CD14-positive monocyte (primary cell): ENCODE measurements at regions not wholly inside any gene's neighbourhood (a gene's known extent, or its start where the extent isn't known, plus 50 kb on each side); places are given as distances from the start of the nearest gene placed in this dataset.

Source experiments
- DNase-seq, 3 donors: peaks; one replicate each; pipeline ENCODE4 v3.0.0-alpha.2; 2011 to 2022
- H2AFZ ChIP-seq: 2 replicates; pipeline ENCODE4 v1.6.0; 2012; ENCODE audit warnings: mild to moderate bottlenecking, low read depth, low read length, inconsistent platforms; ENCODE audit not compliant: insufficient read depth, poor library complexity, severe bottlenecking
- H3K27ac ChIP-seq, 2 donors: 1 replicate in 1 of 2; 2 replicates in 1 of 2; pipeline ENCODE4 v1.5.1; 2012 to 2013; ENCODE audit warnings: low read length in 2 of 2, control low read depth in 1 of 2, inconsistent platforms in 1 of 2, low read depth in 1 of 2, mild to moderate bottlenecking in 1 of 2
- H3K27me3 ChIP-seq, 2 donors: one replicate each; pipeline versions ENCODE4 v1.6.0 to v1.6.1; 2011 to 2013; ENCODE audit warnings: low read length in 2 of 2; ENCODE audit not compliant: control insufficient read depth in 2 of 2, insufficient read depth in 2 of 2
- H3K36me3 ChIP-seq, 2 donors: replicated peaks in 1 of 2; 1 replicate in 1 of 2; 2 replicates in 1 of 2; pipeline versions ENCODE4 v1.5.1 to v1.6.1; 2012 to 2013; ENCODE audit warnings: low read length in 2 of 2, control low read depth in 1 of 2, inconsistent platforms in 1 of 2, mild to moderate bottlenecking in 1 of 2; ENCODE audit not compliant: insufficient read depth in 2 of 2, control insufficient read depth in 1 of 2
- H3K4me1 ChIP-seq, 2 donors: 1 replicate in 1 of 2; 2 replicates in 1 of 2; pipeline versions ENCODE4 v1.5.1 to v1.6.1; 2012 to 2013; ENCODE audit warnings: low read length in 2 of 2, control low read depth in 1 of 2, inconsistent platforms in 1 of 2, mild to moderate bottlenecking in 1 of 2, moderate library complexity in 1 of 2; ENCODE audit not compliant: insufficient read depth in 2 of 2, control insufficient read depth in 1 of 2
- H3K4me2 ChIP-seq: replicated peaks from 2 replicates; pipeline ENCODE3; 2012; ENCODE audit warnings: low read length, moderate library complexity, mild to moderate bottlenecking; ENCODE audit not compliant: poor library complexity, severe bottlenecking; ENCODE audit errors: extremely low read depth
- H3K4me3 ChIP-seq, 3 experiments: fragments of 200-600 bp in 1 of 3; sonication (generic) in 1 of 3; replicated peaks in 1 of 3; 1 replicate in 2 of 3; 2 replicates in 1 of 3; pipeline ENCODE4 v1.5.1; 2011 to 2013; ENCODE audit warnings: low read length in 3 of 3, mild to moderate bottlenecking in 3 of 3, control low read depth in 2 of 3, low read depth in 2 of 3, inconsistent platforms in 1 of 3, moderate library complexity in 1 of 3
- H3K79me2 ChIP-seq: 2 replicates; pipeline ENCODE4 v1.6.0; 2012; ENCODE audit warnings: mild to moderate bottlenecking, control low read depth, inconsistent platforms, low read length, moderate library complexity; ENCODE audit not compliant: insufficient read depth
- H3K9ac ChIP-seq: 2 replicates; pipeline ENCODE4 v1.6.0; 2017; ENCODE audit warnings: low read length, mild to moderate bottlenecking; ENCODE audit not compliant: insufficient read depth, poor library complexity, severe bottlenecking
- H3K9me3 ChIP-seq, 2 donors: replicated peaks in 1 of 2; 1 replicate in 1 of 2; 2 replicates in 1 of 2; pipeline versions ENCODE4 v1.5.1 to v1.6.1; 2012 to 2013; ENCODE audit warnings: low read length in 2 of 2, control low read depth in 1 of 2; ENCODE audit not compliant: control insufficient read depth in 1 of 2, insufficient read depth in 1 of 2
- H4K20me1 ChIP-seq: 2 replicates; pipeline ENCODE4 v1.6.0; 2012; ENCODE audit warnings: mild to moderate bottlenecking, low read length, control low read depth, moderate library complexity; ENCODE audit not compliant: insufficient read depth
- H3K27ac Mint-ChIP-seq, 7 donors: one replicate each; pipeline ENCODE4 v1.8.0; 2020; ENCODE audit warnings: mild to moderate bottlenecking in 7 of 7, mixed read lengths in 7 of 7, moderate library complexity in 6 of 7, inconsistent platforms in 2 of 7
- H3K27me3 Mint-ChIP-seq, 3 donors: one replicate each; pipeline ENCODE4 v1.8.0; 2021 to 2022; ENCODE audit warnings: low read depth in 3 of 3, mild to moderate bottlenecking in 3 of 3, mixed read lengths in 3 of 3, moderate library complexity in 3 of 3, inconsistent platforms in 1 of 3
- H3K36me3 Mint-ChIP-seq, 2 donors: one replicate each; pipeline ENCODE4 v1.8.0; 2020; ENCODE audit warnings: mixed read lengths in 2 of 2, inconsistent platforms in 1 of 2, mild to moderate bottlenecking in 1 of 2
- H3K4me1 Mint-ChIP-seq: one replicate; pipeline ENCODE4 v1.8.0; 2020; ENCODE audit warnings: mild to moderate bottlenecking, mixed read lengths
- H3K4me3 Mint-ChIP-seq, 2 donors: one replicate each; pipeline ENCODE4 v1.8.0; 2020; ENCODE audit warnings: mild to moderate bottlenecking in 2 of 2, mixed read lengths in 2 of 2, moderate library complexity in 1 of 2
- H3K9me3 Mint-ChIP-seq, 7 donors: one replicate each; pipeline ENCODE4 v1.8.0; 2020 to 2022; ENCODE audit warnings: mixed read lengths in 7 of 7, mild to moderate bottlenecking in 6 of 7, moderate library complexity in 6 of 7, inconsistent platforms in 2 of 7
- whole genome bisulfite sequencing: methylation state at CpG from one replicate; pipeline ENCODE4 v1.1.5; 2013; ENCODE audit warnings: missing lambda C conversion rate; ENCODE audit not compliant: insufficient coverage; 5-methylcytosine and 5-hydroxymethylcytosine counted together
- intact Hi-C, 2 donors: fragments of 100-400 bp; cut with micrococcal nuclease; formaldehyde crosslinking; loops; one replicate each; pipeline versions ENCODE4 v1.15.0 to v1.15.1; 2023
- TF ChIP-seq, protein P1 (sequence below): fragments of 200-600 bp; IDR thresholded peaks from one replicate; pipeline ENCODE4 v1.8.0; 2022; ENCODE audit warnings: antibody characterized with exemption, mild to moderate bottlenecking

DNA sequence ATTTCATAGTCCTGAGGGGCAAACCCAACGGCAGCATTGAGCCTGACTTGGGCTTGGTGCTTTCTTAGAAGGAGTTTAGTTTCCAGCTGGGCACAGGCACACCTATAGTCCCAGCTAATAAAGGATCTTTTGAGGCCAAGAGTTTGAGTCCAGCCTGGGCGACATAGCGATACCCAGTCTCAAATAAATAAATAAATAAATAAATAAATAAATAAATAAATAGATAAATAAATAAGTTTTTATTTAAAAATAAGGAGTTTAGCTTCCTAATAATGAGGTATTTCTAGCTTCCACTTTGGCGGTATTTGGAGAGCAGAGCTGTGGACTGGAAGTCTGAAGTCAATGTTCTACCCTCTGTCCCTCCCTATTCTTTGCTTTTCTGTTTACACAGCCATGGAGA lies 186.6 kb downstream of the URB2 start:
- H3K9me3 ChIP-seq = peaks cover 16 to 26% of the 10 kb centered on the region in 2 donors
- Mint-ChIP-seq H3K4me3 (no peak overlapping the region), H3K27me3 (peaks cover 1 to 11% (median 7%) of the 10 kb centered on the region in 3 donors), H3K9me3 (peaks cover 12 to 28% (median 23%) of the 10 kb centered on the region in 7 donors), H3K4me1 (no peaks in the 10 kb centered on the region), H3K36me3 (no peaks in the 10 kb centered on the region), H3K27ac (no peak overlapping the region)
- no peaks in the 10 kb centered on the region for H4K20me1 ChIP-seq
- H3K27ac ChIP-seq = no peak overlapping the region
- no peaks in the 10 kb centered on the region for H3K27me3 ChIP-seq
- no CpG with 5 or more reads among the region's 4 CpGs for WGBS
- intact Hi-C loops = no loop called here
- no peaks in the 10 kb centered on the region for H3K36me3 ChIP-seq
- no peak overlapping the region for H3K9ac ChIP-seq
- H3K4me1 ChIP-seq = no peaks in the 10 kb centered on the region
- no peak overlapping the region for H3K4me2 ChIP-seq
- H3K4me3 ChIP-seq = no peak overlapping the region
- no peak for DNase-seq
- TF ChIP-seq, protein P1, sequence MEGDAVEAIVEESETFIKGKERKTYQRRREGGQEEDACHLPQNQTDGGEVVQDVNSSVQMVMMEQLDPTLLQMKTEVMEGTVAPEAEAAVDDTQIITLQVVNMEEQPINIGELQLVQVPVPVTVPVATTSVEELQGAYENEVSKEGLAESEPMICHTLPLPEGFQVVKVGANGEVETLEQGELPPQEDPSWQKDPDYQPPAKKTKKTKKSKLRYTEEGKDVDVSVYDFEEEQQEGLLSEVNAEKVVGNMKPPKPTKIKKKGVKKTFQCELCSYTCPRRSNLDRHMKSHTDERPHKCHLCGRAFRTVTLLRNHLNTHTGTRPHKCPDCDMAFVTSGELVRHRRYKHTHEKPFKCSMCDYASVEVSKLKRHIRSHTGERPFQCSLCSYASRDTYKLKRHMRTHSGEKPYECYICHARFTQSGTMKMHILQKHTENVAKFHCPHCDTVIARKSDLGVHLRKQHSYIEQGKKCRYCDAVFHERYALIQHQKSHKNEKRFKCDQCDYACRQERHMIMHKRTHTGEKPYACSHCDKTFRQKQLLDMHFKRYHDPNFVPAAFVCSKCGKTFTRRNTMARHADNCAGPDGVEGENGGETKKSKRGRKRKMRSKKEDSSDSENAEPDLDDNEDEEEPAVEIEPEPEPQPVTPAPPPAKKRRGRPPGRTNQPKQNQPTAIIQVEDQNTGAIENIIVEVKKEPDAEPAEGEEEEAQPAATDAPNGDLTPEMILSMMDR = no peak
- no peak overlapping the region for H2AFZ ChIP-seq
- H3K79me2 ChIP-seq = no peaks in the 10 kb centered on the region

DNA sequence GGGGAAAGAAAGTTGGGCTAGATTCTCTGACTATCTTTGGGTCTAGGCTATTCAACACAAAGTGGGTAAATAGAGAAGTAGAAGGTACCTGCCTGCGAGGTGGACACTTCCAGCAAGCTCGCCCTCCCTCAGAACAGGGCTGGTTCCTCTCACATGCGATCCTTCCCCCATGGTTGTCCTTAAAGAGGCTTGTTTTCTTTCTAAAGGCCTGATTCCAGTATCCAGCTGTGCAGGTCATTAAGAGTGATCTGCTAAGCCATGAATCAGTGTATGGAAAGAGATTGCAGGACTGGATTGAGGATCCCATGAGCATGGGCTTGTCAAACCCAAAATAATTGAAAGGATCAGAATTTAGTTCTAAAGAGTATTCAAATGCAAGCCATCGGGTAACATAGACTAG lies 189.0 kb downstream of the URB2 start:
- no peak overlapping the region for H3K4me3 Mint-ChIP-seq
- no peak for DNase-seq
- TF ChIP-seq, protein P1 = no peak
- H3K36me3 ChIP-seq = no peaks in the 10 kb centered on the region
- no peak overlapping the region for H3K27ac Mint-ChIP-seq
- H3K4me1 Mint-ChIP-seq = no peaks in the 10 kb centered on the region
- no peaks in the 10 kb centered on the region for H3K79me2 ChIP-seq
- no peak overlapping the region for H3K9ac ChIP-seq
- H4K20me1 ChIP-seq = no peaks in the 10 kb centered on the region
- no peak overlapping the region for H3K27ac ChIP-seq
- intact Hi-C loops = no loop called here
- H3K9me3 ChIP-seq = peaks cover 10 to 14% of the 10 kb centered on the region in 2 donors
- H3K4me1 ChIP-seq = no peaks in the 10 kb centered on the region
- H3K36me3 Mint-ChIP-seq = no peaks in the 10 kb centered on the region
- peaks cover 1 to 10% (median 7%) of the 10 kb centered on the region in 3 donors for H3K27me3 Mint-ChIP-seq
- peaks cover 10 to 26% (median 15%) of the 10 kb centered on the region in 7 donors for H3K9me3 Mint-ChIP-seq
- no peak overlapping the region for H3K4me2 ChIP-seq
- no peaks in the 10 kb centered on the region for H3K27me3 ChIP-seq
- no peak overlapping the region for H3K4me3 ChIP-seq
- no peak overlapping the region for H2AFZ ChIP-seq
- 85% methylated on average over 4 of the region's 4 CpGs for WGBS
